ENCODE measurements at regions not wholly inside any gene's neighbourhood (a gene's known extent, or its start where the extent isn't known, plus 50 kb on each side); places are given as distances from the start of the nearest gene placed in this dataset.

GRCh38 chr16:85187002-85187401 is 74.7 kb upstream of the CIBAR2 start:
- no peak for DNase-seq
- no peak overlapping the region for H3K4me3 ChIP-seq (replicated peaks in 1 of 3; ENCODE audit: low read depth in 2 of 3, low read length in 3 of 3)
- H3K27me3 ChIP-seq (ENCODE audit: control insufficient read depth in 2 of 2, insufficient read depth in 2 of 2, low read length in 2 of 2): peaks cover 0 to 8% of the 10 kb centered on the region in 2 donors
- H3K4me2 ChIP-seq (replicated peaks; ENCODE audit: extremely low read depth, low read length, poor library complexity, severe bottlenecking): no peak overlapping the region
- no peak for TF ChIP-seq CTCF (IDR thresholded peaks at IDR 0.05)
- no peak overlapping the region for H3K9ac ChIP-seq (ENCODE audit: insufficient read depth, low read length, poor library complexity, severe bottlenecking)
- WGBS (ENCODE audit: insufficient coverage): 96% methylated on average over 13 of the region's 13 CpGs
- Mint-ChIP-seq H3K9me3 (peaks cover 10 to 25% (median 21%) of the 10 kb centered on the region in 7 donors), H3K4me3 (no peak overlapping the region), H3K27ac (no peak overlapping the region), H3K36me3 (no peaks in the 10 kb centered on the region), H3K27me3 (ENCODE audit: low read depth in 3 of 3) (peaks cover 3 to 10% (median 7%) of the 10 kb centered on the region in 3 donors), H3K4me1 (no peaks in the 10 kb centered on the region)
- no peaks in the 10 kb centered on the region for H3K79me2 ChIP-seq (ENCODE audit: insufficient read depth, low read length)
- H3K9me3 ChIP-seq (replicated peaks in 1 of 2; ENCODE audit: control insufficient read depth in 1 of 2, insufficient read depth in 1 of 2, low read length in 2 of 2): peaks cover 11 to 23% of the 10 kb centered on the region in 2 donors
- no peaks in the 10 kb centered on the region for H3K36me3 ChIP-seq (replicated peaks in 1 of 2; ENCODE audit: control insufficient read depth in 1 of 2, insufficient read depth in 2 of 2, low read length in 2 of 2)
- no peaks in the 10 kb centered on the region for H3K4me1 ChIP-seq (ENCODE audit: control insufficient read depth in 1 of 2, insufficient read depth in 2 of 2, low read length in 2 of 2)
- no peak overlapping the region for H2AFZ ChIP-seq (ENCODE audit: insufficient read depth, low read depth, low read length, poor library complexity, severe bottlenecking)
- H4K20me1 ChIP-seq (ENCODE audit: insufficient read depth, low read length): no peaks in the 10 kb centered on the region
- intact Hi-C loops (cut with micrococcal nuclease): no loop called here
- H3K27ac ChIP-seq (ENCODE audit: low read depth in 1 of 2, low read length in 2 of 2): no peak overlapping the region

GRCh38 chr16:85187447-85187846 is 75.2 kb upstream of the CIBAR2 start:
- H3K27ac ChIP-seq (ENCODE audit: low read depth in 1 of 2, low read length in 2 of 2): no peak overlapping the region

More at GRCh38 chr16:85187447-85187846, 75.2 kb upstream of the CIBAR2 start:
- Mint-ChIP-seq H3K27ac (no peak overlapping the region), H3K9me3 (peaks cover 10 to 25% (median 21%) of the 10 kb centered on the region in 7 donors), H3K27me3 (ENCODE audit: low read depth in 3 of 3) (peaks cover 3 to 10% (median 7%) of the 10 kb centered on the region in 3 donors), H3K4me3 (no peak overlapping the region), H3K4me1 (no peaks in the 10 kb centered on the region), H3K36me3 (no peaks in the 10 kb centered on the region)
- no peaks in the 10 kb centered on the region for H3K79me2 ChIP-seq (ENCODE audit: insufficient read depth, low read length)
- no peak for DNase-seq
- peaks cover 11 to 23% of the 10 kb centered on the region in 2 donors for H3K9me3 ChIP-seq (replicated peaks in 1 of 2; ENCODE audit: control insufficient read depth in 1 of 2, insufficient read depth in 1 of 2, low read length in 2 of 2)
- H4K20me1 ChIP-seq (ENCODE audit: insufficient read depth, low read length): no peaks in the 10 kb centered on the region
- H2AFZ ChIP-seq (ENCODE audit: insufficient read depth, low read depth, low read length, poor library complexity, severe bottlenecking): no peak overlapping the region
- H3K4me1 ChIP-seq (ENCODE audit: control insufficient read depth in 1 of 2, insufficient read depth in 2 of 2, low read length in 2 of 2): no peaks in the 10 kb centered on the region
- no peak overlapping the region for H3K4me2 ChIP-seq (replicated peaks; ENCODE audit: extremely low read depth, low read length, poor library complexity, severe bottlenecking)
- intact Hi-C loops (cut with micrococcal nuclease): no loop called here
- no peaks in the 10 kb centered on the region for H3K36me3 ChIP-seq (replicated peaks in 1 of 2; ENCODE audit: control insufficient read depth in 1 of 2, insufficient read depth in 2 of 2, low read length in 2 of 2)
- H3K4me3 ChIP-seq (replicated peaks in 1 of 3; ENCODE audit: low read depth in 2 of 3, low read length in 3 of 3): no peak overlapping the region
- H3K27me3 ChIP-seq (ENCODE audit: control insufficient read depth in 2 of 2, insufficient read depth in 2 of 2, low read length in 2 of 2): peaks cover 0 to 8% of the 10 kb centered on the region in 2 donors
- no peak for TF ChIP-seq CTCF (IDR thresholded peaks at IDR 0.05)
- H3K9ac ChIP-seq (ENCODE audit: insufficient read depth, low read length, poor library complexity, severe bottlenecking): no peak overlapping the region
- WGBS (ENCODE audit: insufficient coverage): 90% methylated on average over 10 of the region's 13 CpGs

Data from CD14-positive monocyte (primary cell).